DOHH2 (cell line): ENCODE measurements at regions not wholly inside any gene's neighbourhood (a gene's known extent, or its start where the extent isn't known, plus 50 kb on each side); places are given as distances from the start of the nearest gene placed in this dataset.

Experiments used
- H3F3A ChIP-seq: fragments of 200-600 bp; sonication (generic), shearing (Covaris generic); 2 replicates; pipeline ENCODE4 v1.6.0; 2016; ENCODE audit warnings: antibody characterized with exemption, mild to moderate bottlenecking; ENCODE audit not compliant: control insufficient read depth, insufficient read depth
- H3K27ac ChIP-seq: fragments of 200-600 bp; sonication (generic); 2 replicates; pipeline ENCODE4 v1.5.1; 2014; ENCODE audit warnings: low read depth, mild to moderate bottlenecking, low read length, moderate library complexity
- H3K27me3 ChIP-seq: fragments of 200-600 bp; sonication (generic); 2 replicates; pipeline ENCODE4 v1.6.1; 2014; ENCODE audit warnings: mild to moderate bottlenecking, low read length, mixed read lengths; ENCODE audit not compliant: control insufficient read depth
- H3K36me3 ChIP-seq: fragments of 200-600 bp; sonication (generic); 2 replicates; pipeline ENCODE4 v1.6.1; 2014; ENCODE audit warnings: mild to moderate bottlenecking, low read length, moderate library complexity, mixed read lengths; ENCODE audit not compliant: control insufficient read depth
- H3K4me1 ChIP-seq: fragments of 200-600 bp; sonication (generic); 2 replicates; pipeline ENCODE4 v1.6.1; 2014; ENCODE audit warnings: mild to moderate bottlenecking, low read length, mixed read lengths; ENCODE audit not compliant: control insufficient read depth
- H3K4me2 ChIP-seq: fragments of 200-600 bp; sonication (generic); 2 replicates; pipeline ENCODE4 v1.6.0; 2014; ENCODE audit warnings: mild to moderate bottlenecking, low read length, moderate library complexity
- H3K4me3 ChIP-seq: fragments of 200-600 bp; sonication (generic); 2 replicates; pipeline ENCODE4 v1.5.1; 2014; ENCODE audit warnings: mild to moderate bottlenecking, low read length, mixed read lengths
- H3K79me2 ChIP-seq: fragments of 200-600 bp; sonication (generic); 2 replicates; pipeline ENCODE4 v1.6.1; 2014; ENCODE audit warnings: mild to moderate bottlenecking, low read length, mixed read lengths; ENCODE audit not compliant: control insufficient read depth
- H3K9me2 ChIP-seq: fragments of 200-600 bp; sonication (generic); replicated peaks from 2 replicates; pipeline ENCODE4 v1.6.1; 2014; ENCODE audit warnings: mild to moderate bottlenecking, low read length, mixed read lengths; ENCODE audit not compliant: control insufficient read depth
- H3K9me3 ChIP-seq: fragments of 200-600 bp; sonication (generic); 2 replicates; pipeline ENCODE4 v1.6.1; 2014; ENCODE audit warnings: antibody characterized with exemption, low read length, mixed read lengths; ENCODE audit not compliant: control insufficient read depth, insufficient read depth
- H4K20me1 ChIP-seq: fragments of 200-600 bp; sonication (generic); 2 replicates; pipeline ENCODE4 v1.6.0; 2014; ENCODE audit warnings: low read depth, mild to moderate bottlenecking, antibody characterized with exemption, low read length, moderate library complexity; ENCODE audit not compliant: control insufficient read depth, insufficient read depth
- EZH2phosphoT487 ChIP-seq: fragments of 200-600 bp; sonication (generic); IDR thresholded peaks from 2 replicates; pipeline ENCODE4 v1.6.1; 2017; ENCODE audit warnings: borderline replicate concordance, mild to moderate bottlenecking, antibody characterized with exemption, low read length, moderate library complexity, mixed read lengths
- TF ChIP-seq, protein P1 (sequence below): fragments of 200-600 bp; sonication (generic); IDR thresholded peaks from one replicate; pipeline ENCODE4 v1.5.1; 2014; ENCODE audit warnings: antibody characterized with exemption, mild to moderate bottlenecking, low read depth, low read length; ENCODE audit not compliant: poor library complexity, severe bottlenecking

DNA sequence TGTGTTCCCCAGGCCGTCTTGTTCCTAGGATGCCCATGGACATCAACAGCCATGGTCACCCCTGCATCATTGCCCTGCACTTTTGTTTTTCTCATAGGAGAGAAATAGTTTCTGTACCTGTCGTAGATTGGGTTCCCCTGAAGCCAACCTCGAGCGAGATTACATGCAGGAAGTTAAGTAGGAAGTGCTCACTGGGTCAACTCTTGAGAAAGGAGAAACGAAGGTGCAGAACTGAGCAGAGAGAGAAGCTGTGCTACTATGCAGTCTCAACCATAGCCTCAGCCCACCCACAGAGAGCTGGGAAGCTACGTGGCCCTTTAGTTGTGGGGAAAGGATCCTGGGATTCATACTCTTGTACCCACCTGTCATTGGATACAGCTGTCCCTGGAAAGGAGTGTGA lies 165.2 kb downstream of the HERPUD2 start:
- Histone ChIP-seq H3K27me3 (peaks cover 4% of the 10 kb centered on the region; the same call in 1 of the 2 replicates), H3F3A (no peaks in the 10 kb centered on the region), H3K27ac (no peak overlapping the region), H4K20me1 (no peaks in the 10 kb centered on the region), H3K36me3 (no peaks in the 10 kb centered on the region), H3K9me3 (no peaks in the 10 kb centered on the region), H3K4me3 (no peak overlapping the region), H3K9me2 (no peaks in the 10 kb centered on the region), H3K4me2 (no peak overlapping the region), H3K79me2 (no peaks in the 10 kb centered on the region), H3K4me1 (peaks cover 4% of the 10 kb centered on the region; the same call in 1 of the 2 replicates)
- no peak for TF ChIP-seq EZH2phosphoT487
- TF ChIP-seq, protein P1, sequence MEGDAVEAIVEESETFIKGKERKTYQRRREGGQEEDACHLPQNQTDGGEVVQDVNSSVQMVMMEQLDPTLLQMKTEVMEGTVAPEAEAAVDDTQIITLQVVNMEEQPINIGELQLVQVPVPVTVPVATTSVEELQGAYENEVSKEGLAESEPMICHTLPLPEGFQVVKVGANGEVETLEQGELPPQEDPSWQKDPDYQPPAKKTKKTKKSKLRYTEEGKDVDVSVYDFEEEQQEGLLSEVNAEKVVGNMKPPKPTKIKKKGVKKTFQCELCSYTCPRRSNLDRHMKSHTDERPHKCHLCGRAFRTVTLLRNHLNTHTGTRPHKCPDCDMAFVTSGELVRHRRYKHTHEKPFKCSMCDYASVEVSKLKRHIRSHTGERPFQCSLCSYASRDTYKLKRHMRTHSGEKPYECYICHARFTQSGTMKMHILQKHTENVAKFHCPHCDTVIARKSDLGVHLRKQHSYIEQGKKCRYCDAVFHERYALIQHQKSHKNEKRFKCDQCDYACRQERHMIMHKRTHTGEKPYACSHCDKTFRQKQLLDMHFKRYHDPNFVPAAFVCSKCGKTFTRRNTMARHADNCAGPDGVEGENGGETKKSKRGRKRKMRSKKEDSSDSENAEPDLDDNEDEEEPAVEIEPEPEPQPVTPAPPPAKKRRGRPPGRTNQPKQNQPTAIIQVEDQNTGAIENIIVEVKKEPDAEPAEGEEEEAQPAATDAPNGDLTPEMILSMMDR, result no peak

DNA sequence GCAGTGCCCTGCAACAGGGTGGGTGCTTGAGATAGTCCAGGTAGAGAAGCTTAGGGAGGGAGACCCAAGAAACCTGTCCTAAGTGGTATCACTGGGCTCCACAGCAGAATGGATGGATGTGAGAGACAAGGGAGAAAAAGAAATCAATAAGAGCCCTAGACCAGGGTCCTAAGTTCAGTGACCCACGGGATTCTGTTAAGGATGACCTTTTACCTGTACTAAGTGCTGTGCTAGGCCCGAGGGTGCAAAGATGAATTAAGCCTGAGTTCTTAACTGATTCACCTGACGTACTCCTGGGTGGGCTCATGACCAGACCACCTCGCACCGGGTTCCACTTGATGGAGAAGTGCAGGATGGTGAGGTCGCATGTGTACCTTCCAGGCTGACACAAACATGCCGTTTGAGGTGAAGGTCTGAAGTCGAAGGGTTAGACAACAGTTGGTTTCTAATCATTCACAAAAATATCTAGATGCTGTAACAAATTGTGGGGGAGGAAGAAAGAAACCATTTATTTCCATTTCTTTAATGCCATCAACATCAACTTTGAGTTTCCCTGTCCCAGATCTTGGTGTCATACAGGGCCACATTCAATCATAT lies 166.5 kb downstream of the HERPUD2 start:
- peaks cover 4% of the 10 kb centered on the region; the same call in 1 of the 2 replicates for H3K4me1 ChIP-seq
- H3K79me2 ChIP-seq, result no peaks in the 10 kb centered on the region
- H3K27ac ChIP-seq, result no peak overlapping the region
- peaks cover 8% of the 10 kb centered on the region; the same call in 1 of the 2 replicates for H3K27me3 ChIP-seq
- TF ChIP-seq, protein P1, result no peak
- no peaks in the 10 kb centered on the region for H3F3A ChIP-seq
- no peaks in the 10 kb centered on the region for H3K36me3 ChIP-seq
- H3K9me3 ChIP-seq, result no peaks in the 10 kb centered on the region
- no peaks in the 10 kb centered on the region for H3K9me2 ChIP-seq
- no peaks in the 10 kb centered on the region for H4K20me1 ChIP-seq
- H3K4me2 ChIP-seq, result no peak overlapping the region
- no peak overlapping the region for H3K4me3 ChIP-seq

DNA sequence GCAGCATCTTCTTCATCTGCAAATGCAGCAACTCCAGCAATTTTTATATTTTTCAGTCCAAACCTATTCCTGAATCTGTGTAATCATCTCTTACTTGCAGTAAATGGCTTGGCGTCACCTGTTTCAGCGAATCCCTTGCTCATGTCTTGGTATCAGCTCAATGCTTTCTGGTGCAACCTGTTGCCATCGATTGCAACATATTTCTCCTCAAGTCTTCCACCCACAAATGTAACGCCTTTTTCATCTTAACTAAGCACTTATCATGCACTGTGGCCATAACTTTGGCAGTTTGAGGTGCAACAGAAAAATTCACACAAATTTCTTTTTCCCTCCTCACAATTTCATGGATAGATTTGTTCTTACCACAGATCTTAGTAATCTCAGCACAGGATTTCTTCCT lies 168.3 kb downstream of the HERPUD2 start:
- no peak for TF ChIP-seq EZH2phosphoT487
- TF ChIP-seq, protein P1, result no peak
- Histone ChIP-seq H3K36me3 (no peaks in the 10 kb centered on the region), H3K4me2 (no peak overlapping the region), H3K4me3 (no peak overlapping the region), H3K27ac (no peak overlapping the region), H3K79me2 (no peaks in the 10 kb centered on the region), H3K27me3 (peaks cover 10% of the 10 kb centered on the region; the same call in 1 of the 2 replicates), H3K9me3 (no peaks in the 10 kb centered on the region), H3K9me2 (no peaks in the 10 kb centered on the region), H4K20me1 (no peaks in the 10 kb centered on the region), H3F3A (no peaks in the 10 kb centered on the region), H3K4me1 (peaks cover 4% of the 10 kb centered on the region; the same call in 1 of the 2 replicates)
